Lower leg skin (tissue), 3 donors: ENCODE measurements at regions not wholly inside any gene's neighbourhood (a gene's known extent, or its start where the extent isn't known, plus 50 kb on each side); places are given as distances from the start of the nearest gene placed in this dataset.

Experiments used
- POLR2A ChIP-seq, 2 donors: fragments of 450-650 bp; IDR thresholded peaks; one replicate each; pipeline ENCODE4 v1.6.1; 2016 to 2017; ENCODE audit warnings: antibody characterized with exemption in 2 of 2, mild to moderate bottlenecking in 1 of 2, moderate library complexity in 1 of 2
- TF ChIP-seq, protein P1 (sequence below), 3 donors: fragments of 450-650 bp; IDR thresholded peaks; one replicate each; pipeline ENCODE4 v1.5.1; 2016; ENCODE audit warnings: antibody characterized with exemption in 3 of 3, mild to moderate bottlenecking in 3 of 3, moderate library complexity in 2 of 3

DNA sequence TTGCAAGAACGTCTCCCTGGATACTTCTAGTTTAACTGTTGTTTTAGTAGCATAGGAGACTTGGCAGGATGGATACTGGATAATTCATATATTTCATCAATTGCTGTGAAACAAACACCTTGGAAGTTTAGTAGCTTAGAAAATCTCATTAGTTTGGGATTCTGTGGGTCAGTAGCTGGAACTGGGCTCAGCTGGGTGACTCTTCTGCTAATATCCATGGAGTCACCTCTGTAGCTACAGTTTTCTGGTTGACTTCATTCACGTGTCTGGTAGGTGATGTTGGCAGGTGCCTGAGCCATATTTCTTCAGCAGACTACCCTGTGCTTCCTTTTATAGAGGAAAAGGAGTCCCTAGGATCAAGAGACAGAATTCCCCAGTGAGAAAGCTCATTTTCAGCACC is 208.9 kb upstream of the PFKP start:
- TF ChIP-seq, protein P1, sequence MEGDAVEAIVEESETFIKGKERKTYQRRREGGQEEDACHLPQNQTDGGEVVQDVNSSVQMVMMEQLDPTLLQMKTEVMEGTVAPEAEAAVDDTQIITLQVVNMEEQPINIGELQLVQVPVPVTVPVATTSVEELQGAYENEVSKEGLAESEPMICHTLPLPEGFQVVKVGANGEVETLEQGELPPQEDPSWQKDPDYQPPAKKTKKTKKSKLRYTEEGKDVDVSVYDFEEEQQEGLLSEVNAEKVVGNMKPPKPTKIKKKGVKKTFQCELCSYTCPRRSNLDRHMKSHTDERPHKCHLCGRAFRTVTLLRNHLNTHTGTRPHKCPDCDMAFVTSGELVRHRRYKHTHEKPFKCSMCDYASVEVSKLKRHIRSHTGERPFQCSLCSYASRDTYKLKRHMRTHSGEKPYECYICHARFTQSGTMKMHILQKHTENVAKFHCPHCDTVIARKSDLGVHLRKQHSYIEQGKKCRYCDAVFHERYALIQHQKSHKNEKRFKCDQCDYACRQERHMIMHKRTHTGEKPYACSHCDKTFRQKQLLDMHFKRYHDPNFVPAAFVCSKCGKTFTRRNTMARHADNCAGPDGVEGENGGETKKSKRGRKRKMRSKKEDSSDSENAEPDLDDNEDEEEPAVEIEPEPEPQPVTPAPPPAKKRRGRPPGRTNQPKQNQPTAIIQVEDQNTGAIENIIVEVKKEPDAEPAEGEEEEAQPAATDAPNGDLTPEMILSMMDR (IDR thresholded peaks at IDR 0.05): no peak
- no peak for TF ChIP-seq POLR2A (IDR thresholded peaks at IDR 0.05)
